Endothelial cell of umbilical vein (primary cell): ENCODE measurements at regions not wholly inside any gene's neighbourhood (a gene's known extent, or its start where the extent isn't known, plus 50 kb on each side); places are given as distances from the start of the nearest gene placed in this dataset.
A peak's percentile ranks its signal among the peaks of the same experiment; 100 is the strongest.

Experiments used
- BruUV-seq: library from RNA; stranded (reverse); fragments of 400-500 nt; replicated peaks from 2 replicates; lab custom pipeline; 2021; lab: Mats Ljungman, UMichigan
- CTCF ChIA-PET: fragments of 300-600, 350-600 bp; sonication (Branson Sonifier 250); formaldehyde crosslinking; loops from one replicate; lab custom pipeline; 2021; ENCODE audit warnings: antibody characterized with exemption, inconsistent platforms; lab: Charles Lee
- POLR2A ChIA-PET: fragments of 300-600, 350-600 bp; sonication (Branson Sonifier 250); formaldehyde crosslinking; loops from one replicate; lab custom pipeline; 2021; ENCODE audit warnings: antibody characterized with exemption, inconsistent platforms; lab: Charles Lee
- DNase-seq: peaks from one replicate; pipeline ENCODE4 v3.0.0-alpha.2; 2011; ENCODE audit warnings: low read depth, low spot score
- FAIRE-seq: peaks from 2 replicates; lab custom pipeline; 2011; peaks lifted over from hg19 to GRCh38; lab: Jason Lieb, UNC
- H2AFZ ChIP-seq: 2 replicates; pipeline ENCODE4 v1.6.0; 2012; ENCODE audit warnings: low read depth, low read length, control low read depth, inconsistent platforms
- H3K27ac ChIP-seq: 2 replicates; pipeline ENCODE4 v1.5.1; 2011; ENCODE audit warnings: low read depth, mild to moderate bottlenecking, control low read depth, low read length, moderate library complexity; ENCODE audit not compliant: insufficient read depth
- H3K27me3 ChIP-seq, 2 experiments: 2 replicates each; pipeline versions ENCODE4 v1.6.0 to v1.6.1; 2011; ENCODE audit warnings: low read length in 2 of 2, mixed read lengths in 1 of 2; ENCODE audit not compliant: control insufficient read depth in 2 of 2, insufficient read depth in 2 of 2
- H3K36me3 ChIP-seq, 2 experiments: 2 replicates in 1 of 2; 3 replicates in 1 of 2; pipeline ENCODE4 v1.5.1; 2011; ENCODE audit warnings: low read length in 2 of 2, mild to moderate bottlenecking in 1 of 2, moderate library complexity in 1 of 2; ENCODE audit not compliant: control insufficient read depth in 2 of 2, insufficient read depth in 2 of 2; ENCODE audit errors: extremely low read depth in 1 of 2
- H3K4me1 ChIP-seq: 3 replicates; pipeline ENCODE4 v1.5.1; 2011; ENCODE audit warnings: mild to moderate bottlenecking, low read length; ENCODE audit not compliant: control insufficient read depth, insufficient read depth; ENCODE audit errors: extremely low read depth
- H3K4me2 ChIP-seq: 2 replicates; pipeline ENCODE4 v1.6.1; 2011; ENCODE audit warnings: low read length, control low read depth, mixed read lengths; ENCODE audit not compliant: insufficient read depth
- H3K4me3 ChIP-seq, 3 experiments: fragments of 200-600 bp in 1 of 3; sonication (generic), shearing (Covaris generic) in 1 of 3; replicated peaks in 1 of 3; 2 replicates each; pipeline ENCODE4 v1.5.1; 2011 to 2016; ENCODE audit warnings: control low read depth in 3 of 3, low read length in 3 of 3, mild to moderate bottlenecking in 2 of 3, inconsistent platforms in 1 of 3, low read depth in 1 of 3, moderate library complexity in 1 of 3; ENCODE audit not compliant: insufficient read depth in 1 of 3
- H3K79me2 ChIP-seq: 2 replicates; pipeline ENCODE4 v1.6.0; 2012; ENCODE audit warnings: low read length, inconsistent platforms; ENCODE audit not compliant: control insufficient read depth, insufficient read depth
- H3K9ac ChIP-seq: replicated peaks from 2 replicates; pipeline ENCODE3; 2011; ENCODE audit warnings: low read length, control low read depth; ENCODE audit not compliant: insufficient read depth; ENCODE audit errors: extremely low read depth
- H3K9me1 ChIP-seq: replicated peaks from 3 replicates; pipeline ENCODE4 v1.6.0; 2011; ENCODE audit warnings: mild to moderate bottlenecking, low read length; ENCODE audit not compliant: control insufficient read depth, insufficient read depth; ENCODE audit errors: extremely low read depth
- H3K9me3 ChIP-seq: replicated peaks from 2 replicates; pipeline ENCODE4 v1.5.1; 2012; ENCODE audit warnings: low read length, inconsistent platforms; ENCODE audit not compliant: control insufficient read depth, insufficient read depth
- H4K20me1 ChIP-seq: replicated peaks from 2 replicates; pipeline ENCODE3; 2011; ENCODE audit warnings: mild to moderate bottlenecking, low read length; ENCODE audit not compliant: control insufficient read depth, insufficient read depth; ENCODE audit errors: extremely low read depth
- CTCF ChIP-seq, 2 donors: IDR thresholded peaks; 1 replicate in 1 of 2; 2 replicates in 1 of 2; pipeline ENCODE4 v1.5.1; 2011; ENCODE audit warnings: low read length in 2 of 2, mild to moderate bottlenecking in 2 of 2, moderate library complexity in 2 of 2, control low read depth in 1 of 2, inconsistent platforms in 1 of 2, low read depth in 1 of 2; ENCODE audit not compliant: insufficient read depth in 1 of 2; ENCODE audit errors: extremely low read depth in 1 of 2
- EZH2 ChIP-seq: IDR thresholded peaks from 2 replicates; pipeline ENCODE4 v1.6.1; 2012; ENCODE audit warnings: borderline replicate concordance, low read depth, mild to moderate bottlenecking, moderate library complexity, low read length, inconsistent platforms; ENCODE audit not compliant: severe bottlenecking
- FOS ChIP-seq: IDR thresholded peaks from 2 replicates; pipeline ENCODE4 v1.6.1; 2011; ENCODE audit warnings: mild to moderate bottlenecking, low read length, moderate library complexity, borderline replicate concordance; ENCODE audit not compliant: insufficient read depth
- GATA2 ChIP-seq: IDR thresholded peaks from 2 replicates; pipeline ENCODE4 v1.7.0; 2011; ENCODE audit warnings: low read depth, mild to moderate bottlenecking, moderate library complexity, mixed read lengths, low read length; ENCODE audit not compliant: insufficient read length, insufficient read depth
- JUN ChIP-seq: IDR thresholded peaks from 2 replicates; pipeline ENCODE4 v1.6.1; 2011; ENCODE audit warnings: borderline replicate concordance, low read depth; ENCODE audit not compliant: insufficient read length, insufficient read depth
- MAX ChIP-seq: IDR thresholded peaks from 2 replicates; pipeline ENCODE4 v1.6.1; 2011; ENCODE audit not compliant: insufficient read depth, insufficient read length
- MYC ChIP-seq: IDR thresholded peaks from one replicate; pipeline ENCODE4 v1.6.1; 2011; ENCODE audit warnings: mild to moderate bottlenecking, low read depth, low read length
- POLR2A ChIP-seq: IDR thresholded peaks from 2 replicates; pipeline ENCODE4 v1.6.1; 2012; ENCODE audit warnings: low read depth, mild to moderate bottlenecking, control low read depth, low read length
- POLR2AphosphoS5 ChIP-seq: IDR thresholded peaks from 2 replicates; pipeline ENCODE4 v1.6.1; 2012; ENCODE audit warnings: low read depth, mild to moderate bottlenecking, control low read depth, low read length, moderate library complexity; ENCODE audit not compliant: insufficient read depth
- dilution Hi-C: fragments of 300-500 bp; cut with MboI; formaldehyde crosslinking; loops from one replicate; pipeline ENCODE4 v1.15.0; 2019; ENCODE audit warnings: low sequenced_read_pairs; ENCODE audit not compliant: extremely low pct_ligation_motif_present
- intact Hi-C: fragments of 100-400 bp; cut with micrococcal nuclease; formaldehyde crosslinking; loops from one replicate; pipeline ENCODE4 v1.10.0; 2022

DNA sequence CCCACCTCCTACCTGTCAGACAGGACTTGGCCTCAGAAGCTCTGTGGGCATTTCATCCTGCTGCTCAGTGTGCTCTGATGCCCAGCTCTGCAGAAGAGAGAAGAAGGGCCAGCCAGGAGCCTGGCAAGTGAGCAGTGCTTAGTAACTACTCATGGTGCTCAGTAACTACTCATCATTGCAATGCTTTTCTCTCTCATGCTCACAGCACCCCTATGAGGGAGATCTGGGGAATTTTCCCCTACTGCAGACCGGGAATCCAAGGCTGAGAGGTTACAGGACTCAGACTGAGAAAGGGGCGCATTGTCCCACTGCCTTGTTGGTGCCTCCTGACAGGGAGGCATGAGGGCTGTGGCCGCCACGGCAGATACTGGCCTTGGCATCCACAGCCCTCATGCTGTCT, 261.1 kb downstream of the C16orf95 start:
- H3K4me3 ChIP-seq: no peak overlapping the region
- no peak overlapping the region for H3K27ac ChIP-seq
- no peaks in the 10 kb centered on the region for H3K9me1 ChIP-seq
- CTCF ChIA-PET: no interaction called here
- H4K20me1 ChIP-seq: no peaks in the 10 kb centered on the region
- H3K27me3 ChIP-seq: no peaks in the 10 kb centered on the region
- DNase-seq (peak; percentile 29), FAIRE-seq (no peak)
- H3K79me2 ChIP-seq: no peaks in the 10 kb centered on the region
- no peak overlapping the region for H3K4me2 ChIP-seq
- H3K36me3 ChIP-seq: no peaks in the 10 kb centered on the region
- no peaks in the 10 kb centered on the region for H3K9me3 ChIP-seq
- TF ChIP-seq JUN: no peak
- TF ChIP-seq CTCF (IDR thresholded peaks at IDR 0.05; ENCODE audit: extremely low read depth in 1 of 2, insufficient read depth in 1 of 2, low read depth in 1 of 2, low read length in 2 of 2): peak in 1 of 2 donors; percentile 5
- TF ChIP-seq POLR2AphosphoS5: no peak
- no peak for TF ChIP-seq MYC
- dilution Hi-C loops: no loop called here
- H2AFZ ChIP-seq: no peak overlapping the region
- intact Hi-C loops: no loop called here
- POLR2A ChIA-PET: no interaction called here
- BruUV-seq: no TSS peak
- peaks cover 29% of the 10 kb centered on the region for H3K4me1 ChIP-seq
- H3K9ac ChIP-seq: no peak overlapping the region

DNA sequence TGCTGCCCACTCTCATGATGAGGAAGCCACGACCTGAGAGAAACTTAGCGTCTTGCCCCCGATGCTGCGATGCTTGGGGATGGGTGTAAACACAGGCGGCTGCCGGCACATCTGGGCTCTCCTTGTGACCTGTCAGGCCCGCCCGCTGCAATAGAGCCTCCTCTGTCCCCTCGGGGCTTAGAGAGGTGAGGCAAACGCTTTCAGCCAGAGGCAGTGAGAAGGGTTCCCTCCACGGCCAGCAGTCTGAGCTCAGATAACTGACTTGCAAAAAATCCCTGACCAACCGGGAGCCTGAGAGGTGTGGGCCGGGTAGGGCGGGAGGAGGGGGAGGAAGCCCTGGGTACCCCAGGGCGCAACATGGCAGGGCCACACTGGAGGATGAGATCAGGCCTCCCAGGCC, 260.6 kb downstream of the C16orf95 start:
- H3K9ac ChIP-seq: no peak overlapping the region
- POLR2A ChIA-PET: no interaction called here
- no peak overlapping the region for H3K27ac ChIP-seq
- TF ChIP-seq MAX (no peak), POLR2AphosphoS5 (no peak), MYC (no peak), FOS (no peak), CTCF (IDR thresholded peaks at IDR 0.05; ENCODE audit: extremely low read depth in 1 of 2, insufficient read depth in 1 of 2, low read depth in 1 of 2, low read length in 2 of 2) (no peak), GATA2 (no peak), JUN (no peak), POLR2A (no peak), EZH2 (no peak)
- FAIRE-seq: no peak
- no peak overlapping the region for H3K4me3 ChIP-seq
- H3K9me3 ChIP-seq: no peaks in the 10 kb centered on the region
- BruUV-seq: no TSS peak
- no peaks in the 10 kb centered on the region for H3K27me3 ChIP-seq
- intact Hi-C loops (no loop called here), dilution Hi-C loops (no loop called here)
- H3K4me2 ChIP-seq: no peak overlapping the region
- peaks cover 2% of the 10 kb centered on the region for H3K79me2 ChIP-seq
- no peak for DNase-seq
- no peaks in the 10 kb centered on the region for H3K9me1 ChIP-seq
- H4K20me1 ChIP-seq: no peaks in the 10 kb centered on the region
- H3K4me1 ChIP-seq: peaks cover 34% of the 10 kb centered on the region
- CTCF ChIA-PET: no interaction called here
- no peaks in the 10 kb centered on the region for H3K36me3 ChIP-seq
- H2AFZ ChIP-seq: no peak overlapping the region
